Urinary bladder (tissue), 3 donors: ENCODE measurements at regions not wholly inside any gene's neighbourhood (a gene's known extent, or its start where the extent isn't known, plus 50 kb on each side); places are given as distances from the start of the nearest gene placed in this dataset.

ENCODE experiments used
- DNase-seq: peaks from one replicate; pipeline ENCODE4 v3.0.0-alpha.2; 2015; ENCODE audit errors: extremely low spot score
- H3K27ac ChIP-seq: one replicate; pipeline ENCODE4 v1.5.1; 2013; ENCODE audit warnings: low read depth, mild to moderate bottlenecking, moderate library complexity
- H3K36me3 ChIP-seq: one replicate; pipeline ENCODE4 v1.6.1; 2013; ENCODE audit warnings: mild to moderate bottlenecking, moderate library complexity; ENCODE audit not compliant: insufficient read depth
- H3K4me1 ChIP-seq: one replicate; pipeline ENCODE4 v1.6.1; 2013; ENCODE audit warnings: mild to moderate bottlenecking, moderate library complexity; ENCODE audit not compliant: insufficient read depth
- H3K4me3 ChIP-seq: one replicate; pipeline ENCODE4 v1.5.1; 2013; ENCODE audit warnings: low read depth, low read length
- WGBS: extraction: QIAGEN DNeasy Blood & Tissue Kit; methylation state at CpG from one replicate; pipeline ENCODE4 v1.1.7; 2013; 5-methylcytosine and 5-hydroxymethylcytosine counted together
- donor health status: healthy with polysubstance abuse.
- donor health status: healthy.

DNA sequence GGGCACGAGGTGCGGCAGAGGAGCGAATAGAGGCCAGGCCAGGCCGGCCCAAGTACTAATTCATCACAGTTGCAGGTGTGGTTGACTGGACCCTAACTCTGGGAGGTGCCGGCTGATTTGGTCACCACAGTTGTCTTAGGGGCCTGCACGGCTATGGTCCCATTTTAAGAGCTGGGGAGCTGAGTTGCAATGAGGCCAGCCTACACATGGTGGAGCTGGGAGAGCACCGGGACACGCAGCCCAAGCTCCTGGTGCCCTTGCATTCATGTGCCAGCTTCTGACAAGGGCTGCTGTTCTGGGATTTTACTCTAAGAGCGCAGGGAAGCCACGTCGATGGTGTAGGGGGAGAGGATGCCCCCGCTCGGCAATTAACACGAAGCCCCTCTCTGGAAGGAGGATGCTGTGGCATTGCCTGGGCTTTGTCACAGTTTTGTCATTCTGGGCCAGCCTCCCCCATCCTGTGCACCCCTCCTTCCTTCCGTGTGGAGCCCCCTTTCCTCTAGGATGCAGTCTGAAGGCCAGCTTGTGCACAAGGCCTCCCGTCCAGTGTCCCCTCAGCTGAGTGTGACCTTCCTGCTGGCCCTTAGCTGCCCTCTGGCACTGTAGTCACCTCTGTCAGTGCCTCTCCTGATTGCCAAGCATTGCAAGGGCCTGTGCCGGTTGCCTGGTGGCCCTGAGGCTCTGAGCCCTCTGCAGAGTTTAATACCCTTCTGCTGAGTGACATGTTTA, 109.4 kb upstream of the C1QTNF9B start:
- 88% methylated on average over 17 of the region's 17 CpGs for WGBS
- Histone ChIP-seq H3K4me1 (no peaks in the 10 kb centered on the region), H3K36me3 (no peaks in the 10 kb centered on the region), H3K27ac (no peak overlapping the region), H3K4me3 (no peak overlapping the region)
- no peak for DNase-seq

DNA sequence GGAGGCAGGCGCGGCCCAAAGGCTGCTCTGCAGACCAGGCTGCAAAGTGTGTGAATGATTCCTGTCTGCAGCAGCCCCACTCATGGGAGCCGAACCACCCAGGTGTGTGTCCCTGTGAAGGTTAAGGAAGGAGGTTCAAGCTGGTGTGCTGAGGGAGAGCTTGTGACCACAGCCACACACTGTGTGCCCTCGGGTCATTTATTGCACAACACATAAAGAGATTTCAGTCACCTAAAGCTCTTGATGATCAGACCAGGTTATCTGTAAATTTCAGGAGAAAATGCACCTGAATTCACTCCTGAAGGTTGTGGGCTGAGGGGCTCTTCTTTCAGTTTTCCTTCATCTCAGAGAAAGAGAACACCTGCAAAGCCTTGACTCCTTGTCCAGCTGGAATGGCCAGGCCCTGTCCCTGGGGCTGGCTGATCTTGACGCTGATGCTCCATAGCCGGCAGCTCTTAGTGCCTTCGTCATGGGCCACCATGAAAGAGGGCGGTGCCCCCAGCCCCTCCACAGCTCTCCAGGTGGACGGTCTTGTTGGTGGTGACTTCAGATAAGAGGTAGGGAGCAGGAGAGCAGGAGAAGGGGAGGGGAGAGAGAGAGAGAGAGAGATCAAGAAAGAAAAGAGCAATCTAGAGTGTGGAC, 110.8 kb upstream of the C1QTNF9B start:
- no peaks in the 10 kb centered on the region for H3K4me1 ChIP-seq
- DNase-seq, result no peak
- H3K4me3 ChIP-seq, result no peak overlapping the region
- 95% methylated on average over 9 of the region's 9 CpGs for WGBS
- no peaks in the 10 kb centered on the region for H3K36me3 ChIP-seq
- no peak overlapping the region for H3K27ac ChIP-seq

DNA sequence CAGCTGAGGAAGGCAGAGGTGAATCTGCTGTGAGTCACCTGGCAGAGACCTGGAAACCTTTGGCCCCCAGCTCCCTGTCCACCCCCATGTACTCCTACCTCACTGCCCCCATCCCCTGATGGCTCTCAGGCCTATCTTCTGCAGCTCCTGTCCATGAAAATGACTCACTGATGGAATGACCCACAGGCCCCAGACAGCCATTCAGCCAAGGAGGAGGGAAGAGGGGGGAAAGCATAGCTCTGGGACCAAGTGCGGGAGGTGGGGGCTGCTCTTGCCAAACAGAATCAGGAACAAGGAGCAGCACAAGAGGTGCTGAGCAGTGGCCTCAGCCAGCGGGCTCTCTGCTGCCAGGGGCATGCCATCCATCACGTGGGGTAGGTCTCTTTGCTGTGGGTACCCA, 111.4 kb upstream of the C1QTNF9B start:
- no peak overlapping the region for H3K4me3 ChIP-seq
- H3K36me3 ChIP-seq, result no peaks in the 10 kb centered on the region
- H3K4me1 ChIP-seq, result no peaks in the 10 kb centered on the region
- H3K27ac ChIP-seq, result no peak overlapping the region
- 87% methylated on average over 3 of the region's 3 CpGs for WGBS
- no peak for DNase-seq

DNA sequence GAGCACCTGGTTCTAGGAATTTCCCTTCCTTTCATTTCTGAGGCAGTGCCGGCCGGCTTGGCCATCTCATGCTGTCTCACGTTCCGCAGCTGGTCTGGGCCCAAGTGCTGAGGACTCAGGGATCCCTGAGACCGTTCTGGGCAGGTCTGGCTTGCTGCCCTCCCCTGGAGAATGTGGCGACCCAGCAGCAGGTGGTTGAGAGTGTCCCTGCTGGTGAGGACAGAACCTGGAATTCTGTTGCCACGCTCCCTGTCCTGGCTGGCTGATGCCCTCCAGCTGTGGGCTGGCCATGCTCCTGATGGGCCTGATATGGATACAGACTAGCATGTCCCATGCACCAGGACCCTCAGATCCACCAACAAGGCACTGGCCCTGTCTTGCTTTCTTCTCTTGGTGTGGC, 114.0 kb upstream of the C1QTNF9B start:
- H3K4me3 ChIP-seq, result no peak overlapping the region
- H3K4me1 ChIP-seq, result no peaks in the 10 kb centered on the region
- no peak for DNase-seq
- H3K36me3 ChIP-seq, result no peaks in the 10 kb centered on the region
- H3K27ac ChIP-seq, result no peak overlapping the region
- WGBS, result 96% methylated on average over 7 of the region's 7 CpGs

DNA sequence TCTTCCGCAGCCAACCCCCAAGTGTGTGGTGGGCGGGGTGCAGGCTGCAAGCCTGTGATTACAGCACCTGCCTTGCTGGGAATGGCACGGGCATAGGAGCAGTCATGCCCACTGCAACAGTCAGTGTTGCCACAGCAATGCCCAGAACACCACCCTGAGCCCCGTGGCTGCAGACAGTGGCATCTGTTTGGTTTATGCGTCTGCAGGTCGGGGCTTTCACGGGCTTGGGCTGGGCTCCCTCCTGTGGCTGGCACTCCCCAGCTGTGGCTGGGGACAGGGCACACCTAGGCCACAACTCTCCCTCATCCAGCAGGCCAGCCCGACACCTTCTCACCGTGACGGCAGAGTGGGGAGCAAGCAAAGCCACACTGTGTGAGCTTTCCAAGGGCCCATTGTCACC, 115.3 kb upstream of the C1QTNF9B start:
- WGBS, result 90% methylated on average over 10 of the region's 10 CpGs
- no peak for DNase-seq
- Histone ChIP-seq H3K4me3 (no peak overlapping the region), H3K36me3 (no peaks in the 10 kb centered on the region), H3K4me1 (no peaks in the 10 kb centered on the region), H3K27ac (no peak overlapping the region)

DNA sequence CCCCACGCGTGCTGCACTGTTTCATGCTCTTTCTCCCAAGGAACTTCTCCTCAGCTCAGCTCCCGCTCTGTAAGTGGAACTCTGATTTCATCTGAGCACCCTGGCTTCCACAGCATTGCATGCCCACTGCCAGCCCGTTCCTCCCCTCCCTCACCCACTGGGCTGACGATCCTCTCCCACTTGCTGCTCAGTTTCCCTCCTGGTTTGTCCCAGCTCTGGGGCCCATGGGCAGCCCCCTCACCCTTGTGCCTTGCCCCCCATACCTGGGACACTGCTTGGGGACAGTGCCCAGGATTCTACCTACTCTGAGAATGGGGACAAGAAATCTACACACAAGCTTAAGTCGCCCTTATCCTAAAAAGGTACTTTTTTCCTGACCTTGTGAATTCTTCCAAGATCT, 115.9 kb upstream of the C1QTNF9B start:
- H3K4me1 ChIP-seq, result no peaks in the 10 kb centered on the region
- H3K27ac ChIP-seq, result no peak overlapping the region
- H3K36me3 ChIP-seq, result no peaks in the 10 kb centered on the region
- 87% methylated on average over 6 of the region's 6 CpGs for WGBS
- DNase-seq, result no peak
- no peak overlapping the region for H3K4me3 ChIP-seq

DNA sequence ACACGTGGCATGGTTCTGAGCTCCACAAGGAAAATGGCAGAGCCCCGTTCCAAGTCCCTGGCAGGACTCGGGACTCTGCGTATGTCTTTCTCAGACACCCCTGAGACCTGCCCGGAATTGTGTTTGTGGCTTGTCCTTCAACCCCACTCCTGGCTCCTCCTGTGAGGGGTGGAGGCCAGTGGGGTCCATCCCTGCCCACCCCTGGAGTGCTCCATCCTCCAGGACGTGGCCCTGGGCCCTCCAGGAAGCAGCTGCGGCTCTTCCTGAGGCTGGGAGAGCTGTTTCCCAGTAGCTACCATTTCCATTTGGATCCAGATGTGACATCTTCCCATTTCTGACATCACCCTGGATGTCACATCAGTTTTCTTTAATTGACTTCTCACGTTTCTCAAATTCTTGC, 118.7 kb upstream of the C1QTNF9B start:
- DNase-seq, result no peak
- Histone ChIP-seq H3K4me3 (no peak overlapping the region), H3K4me1 (no peaks in the 10 kb centered on the region), H3K36me3 (no peaks in the 10 kb centered on the region), H3K27ac (no peak overlapping the region)
- WGBS, result 86% methylated on average over 8 of the region's 8 CpGs

DNA sequence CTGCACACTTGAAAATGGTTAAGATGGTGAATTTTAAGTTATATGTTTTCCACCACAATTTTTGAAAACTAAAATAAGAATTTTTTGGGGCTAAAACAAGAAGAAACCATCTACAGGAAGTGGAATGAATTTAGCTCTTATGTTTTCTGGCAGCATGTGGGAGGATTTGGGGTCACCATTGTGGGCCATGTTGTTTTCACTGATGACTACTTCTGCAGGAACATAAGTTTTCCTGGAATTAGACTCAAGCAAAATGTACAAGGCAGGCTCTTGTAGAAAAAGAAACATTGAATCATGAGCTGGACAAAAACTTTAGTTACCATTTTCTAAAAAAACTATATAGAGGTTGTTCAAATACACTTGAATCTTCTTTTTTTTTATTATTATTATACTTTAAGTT, 125.3 kb upstream of the C1QTNF9B start:
- no peak overlapping the region for H3K27ac ChIP-seq
- H3K4me1 ChIP-seq, result no peaks in the 10 kb centered on the region
- no peak for DNase-seq
- H3K4me3 ChIP-seq, result no peak overlapping the region
- no peaks in the 10 kb centered on the region for H3K36me3 ChIP-seq

DNA sequence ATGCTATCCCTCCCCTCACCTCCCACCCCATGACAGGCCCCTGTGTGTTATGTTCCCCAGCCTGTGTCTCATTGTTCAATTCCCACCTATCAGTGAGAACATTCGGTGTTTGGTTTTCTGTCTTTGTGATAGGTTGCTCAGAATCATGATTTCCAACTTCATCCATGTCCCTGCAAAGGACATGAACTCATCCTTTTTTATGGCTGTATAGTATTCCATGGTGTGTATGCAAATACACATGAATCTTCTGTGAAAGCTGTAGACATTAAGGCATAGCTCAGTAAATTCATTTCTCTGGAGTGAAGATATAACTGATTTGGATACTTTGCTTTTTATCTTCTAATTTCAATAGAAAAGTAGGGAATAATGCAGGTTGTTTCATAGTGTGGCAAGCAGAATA, 125.8 kb upstream of the C1QTNF9B start:
- 96% methylated on average over 1 of the region's 1 CpG for WGBS
- Histone ChIP-seq H3K36me3 (no peaks in the 10 kb centered on the region), H3K4me3 (no peak overlapping the region), H3K4me1 (no peaks in the 10 kb centered on the region), H3K27ac (no peak overlapping the region)
- DNase-seq, result no peak

DNA sequence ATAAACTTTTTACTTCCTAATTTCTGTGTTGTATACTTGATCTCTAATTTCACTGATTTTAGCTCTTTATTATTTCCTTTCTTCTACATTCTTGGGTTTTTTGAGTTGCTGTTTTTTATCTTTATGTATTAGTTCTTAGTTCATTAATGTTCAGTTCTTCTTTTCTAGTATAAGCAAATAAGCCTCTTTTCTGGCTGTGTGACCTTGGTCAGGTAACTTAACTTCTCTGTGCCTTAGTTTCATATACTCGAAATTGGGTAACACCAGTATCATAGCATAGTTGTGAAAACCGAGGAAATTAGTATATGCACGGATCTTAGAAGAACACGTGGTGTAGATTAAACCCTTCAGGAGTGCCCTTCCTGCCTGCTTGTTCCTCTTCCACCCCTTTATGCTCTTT, 130.2 kb upstream of the C1QTNF9B start:
- 79% methylated on average over 4 of the region's 4 CpGs for WGBS
- Histone ChIP-seq H3K36me3 (no peaks in the 10 kb centered on the region), H3K27ac (no peak overlapping the region), H3K4me1 (no peaks in the 10 kb centered on the region), H3K4me3 (no peak overlapping the region)
- no peak for DNase-seq

DNA sequence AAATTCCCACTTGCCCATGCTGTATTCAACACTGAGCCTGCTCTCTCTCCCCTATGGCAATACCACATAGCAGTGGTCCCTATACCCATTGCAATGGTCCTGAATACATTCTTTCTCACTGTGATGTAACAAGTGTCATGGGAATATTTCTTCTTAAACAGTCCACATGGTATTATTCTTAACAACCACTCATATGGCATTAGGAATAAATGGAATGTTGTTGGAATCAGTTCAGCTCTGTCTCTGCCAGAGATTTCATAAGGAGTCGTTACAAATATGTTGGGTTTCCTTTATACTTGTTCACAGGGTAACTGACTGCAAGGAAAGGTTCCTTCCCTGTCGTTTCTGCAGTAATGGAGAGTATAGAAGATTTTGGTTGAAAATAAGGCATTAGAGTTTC, 128.3 kb upstream of the SPATA13 start:
- no peak for DNase-seq
- Histone ChIP-seq H3K4me1 (no peaks in the 10 kb centered on the region), H3K27ac (no peak overlapping the region), H3K36me3 (no peaks in the 10 kb centered on the region), H3K4me3 (no peak overlapping the region)
- WGBS, result 21% methylated on average over 2 of the region's 2 CpGs

DNA sequence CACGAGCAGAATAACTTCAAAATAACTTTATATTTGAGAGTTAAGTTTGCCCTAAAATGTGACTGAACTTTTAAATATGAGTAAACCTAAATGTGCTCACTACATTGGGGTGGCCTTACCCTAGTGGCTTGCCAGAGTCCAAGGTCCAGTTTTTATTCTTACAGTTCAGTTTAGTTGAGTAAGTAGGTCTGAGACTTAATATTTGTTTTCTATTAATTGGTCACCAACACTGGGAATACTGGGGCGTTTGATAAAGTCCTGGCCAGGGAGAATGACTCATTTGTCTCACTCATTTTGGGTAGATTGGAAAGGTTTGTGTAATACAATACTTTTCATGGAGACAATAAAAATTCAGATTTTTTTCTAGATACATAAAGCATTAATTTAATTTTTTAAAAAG, 127.8 kb upstream of the SPATA13 start:
- H3K27ac ChIP-seq, result no peak overlapping the region
- no peaks in the 10 kb centered on the region for H3K36me3 ChIP-seq
- no peak for DNase-seq
- no peaks in the 10 kb centered on the region for H3K4me1 ChIP-seq
- no peak overlapping the region for H3K4me3 ChIP-seq
- 48% methylated on average over 2 of the region's 2 CpGs for WGBS

DNA sequence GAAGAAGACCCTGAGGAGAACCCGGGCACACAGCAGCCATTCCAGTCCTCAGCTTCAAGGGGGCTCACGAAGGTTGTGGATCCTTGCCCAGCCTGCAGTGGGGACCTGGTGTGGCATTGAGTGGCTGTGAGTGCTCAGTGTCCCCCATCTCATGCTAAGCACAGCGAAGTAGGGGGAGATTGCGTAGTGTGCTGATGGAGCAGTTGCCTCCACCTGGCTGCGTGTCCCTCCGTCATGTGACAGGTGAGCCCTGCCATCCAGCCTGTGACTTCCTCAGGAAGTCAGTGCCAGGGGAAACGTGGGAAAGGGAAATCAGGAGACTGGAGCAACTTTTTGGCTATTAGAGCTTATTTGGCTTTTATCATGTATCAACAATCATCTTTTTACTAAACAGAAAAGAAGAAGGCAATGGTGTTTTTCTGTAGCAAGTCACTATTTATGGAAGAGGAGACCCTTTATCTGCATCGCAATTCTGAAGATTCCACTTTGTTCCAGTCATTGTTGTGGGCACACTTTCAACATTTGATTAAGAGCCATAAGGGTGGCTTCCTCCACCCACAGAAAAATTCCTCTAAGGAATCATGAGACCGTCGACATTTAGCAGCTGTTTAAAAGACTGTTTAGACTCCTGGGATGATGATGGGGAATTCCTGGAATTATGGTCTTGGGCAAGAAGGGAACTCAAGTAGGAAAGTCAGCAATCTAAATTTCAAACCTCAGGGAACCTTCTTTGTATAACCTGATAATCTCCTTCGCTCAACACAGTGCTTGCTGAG, 126.8 kb upstream of the SPATA13 start:
- no peak overlapping the region for H3K27ac ChIP-seq
- 52% methylated on average over 11 of the region's 11 CpGs for WGBS
- no peaks in the 10 kb centered on the region for H3K36me3 ChIP-seq
- no peak for DNase-seq
- H3K4me1 ChIP-seq, result no peaks in the 10 kb centered on the region
- no peak overlapping the region for H3K4me3 ChIP-seq

DNA sequence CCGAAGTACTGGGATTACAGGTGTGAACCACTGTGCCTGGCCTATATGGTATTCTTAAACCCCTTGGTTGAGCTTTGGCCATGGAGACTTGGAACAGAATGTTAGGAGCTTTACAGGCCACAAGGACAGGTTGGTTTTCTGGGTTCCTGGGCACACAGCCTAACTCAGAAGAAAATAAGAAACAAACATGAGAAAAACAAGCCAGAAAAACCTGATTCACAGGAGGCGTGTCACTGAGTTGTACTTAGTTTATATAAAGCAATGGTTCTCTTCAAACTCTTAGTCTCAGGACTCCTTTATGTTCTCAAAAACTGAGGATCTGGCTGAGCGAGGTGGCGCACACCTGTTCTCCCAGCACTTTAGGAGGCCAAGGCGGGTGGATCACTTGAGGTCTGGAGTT, 125.1 kb upstream of the SPATA13 start:
- 79% methylated on average over 5 of the region's 5 CpGs for WGBS
- Histone ChIP-seq H3K4me1 (no peaks in the 10 kb centered on the region), H3K4me3 (no peak overlapping the region), H3K27ac (no peak overlapping the region), H3K36me3 (no peaks in the 10 kb centered on the region)
- no peak for DNase-seq
